Suprapubic skin (tissue), 4 donors: ENCODE measurements at regions not wholly inside any gene's neighbourhood (a gene's known extent, or its start where the extent isn't known, plus 50 kb on each side); places are given as distances from the start of the nearest gene placed in this dataset.

Experiments used
- DNase-seq, 2 donors: peaks; one replicate each; pipeline ENCODE4 v3.0.0-alpha.2; 2019; ENCODE audit warnings: low spot score in 2 of 2
- H3K27ac ChIP-seq: fragments of 200-600 bp; sonication (generic); one replicate; pipeline ENCODE4 v1.5.1; 2019
- H3K27me3 ChIP-seq: fragments of 200-600 bp; sonication (generic); one replicate; pipeline ENCODE4 v1.5.1; 2019
- H3K36me3 ChIP-seq: fragments of 200-600 bp; sonication (generic); one replicate; pipeline ENCODE4 v1.5.1; 2019
- H3K4me1 ChIP-seq: fragments of 200-600 bp; sonication (generic); one replicate; pipeline ENCODE4 v1.5.1; 2019
- H3K4me3 ChIP-seq: fragments of 200-600 bp; sonication (generic); one replicate; pipeline ENCODE4 v1.5.1; 2019; ENCODE audit warnings: mild to moderate bottlenecking
- H3K9me3 ChIP-seq: fragments of 200-600 bp; sonication (generic); one replicate; pipeline ENCODE4 v1.5.1; 2019
- EP300 ChIP-seq: sonication (generic); formaldehyde crosslinking; IDR thresholded peaks from one replicate; pipeline ENCODE4 v1.6.1; 2017; ENCODE audit warnings: antibody characterized with exemption
- POLR2A ChIP-seq, 2 donors: fragments of 450-650 bp; IDR thresholded peaks; one replicate each; pipeline ENCODE4 v1.6.1; 2017; ENCODE audit warnings: antibody characterized with exemption in 2 of 2, mild to moderate bottlenecking in 2 of 2, moderate library complexity in 2 of 2
- POLR2AphosphoS5 ChIP-seq, 3 donors: sonication (generic); formaldehyde crosslinking; IDR thresholded peaks; one replicate each; pipeline ENCODE4 v1.6.1; 2017; ENCODE audit warnings: antibody characterized with exemption in 3 of 3
- WGBS: methylation state at CpG from one replicate; pipeline ENCODE4 v1.1.5; 2018; 5-methylcytosine and 5-hydroxymethylcytosine counted together
- TF ChIP-seq, protein P1 (sequence below), 2 donors: fragments of 200-600 bp in 1 of 2; fragments of 450-650 bp in 1 of 2; sonication (generic) in 1 of 2; IDR thresholded peaks; one replicate each; pipeline ENCODE4 v1.5.1; 2016 to 2019; ENCODE audit warnings: antibody characterized with exemption in 2 of 2, mild to moderate bottlenecking in 1 of 2, moderate library complexity in 1 of 2

GRCh38 chr14:66152302-66152701, 333.9 kb upstream of the CCDC196 start:
- Histone ChIP-seq H3K27ac (no peak overlapping the region), H3K4me1 (no peaks in the 10 kb centered on the region), H3K9me3 (no peaks in the 10 kb centered on the region), H3K27me3 (no peaks in the 10 kb centered on the region), H3K4me3 (no peak overlapping the region), H3K36me3 (no peaks in the 10 kb centered on the region)
- TF ChIP-seq POLR2A (IDR thresholded peaks at IDR 0.05) (no peak), EP300 (no peak), POLR2AphosphoS5 (IDR thresholded peaks at IDR 0.05) (no peak)
- TF ChIP-seq, protein P1, sequence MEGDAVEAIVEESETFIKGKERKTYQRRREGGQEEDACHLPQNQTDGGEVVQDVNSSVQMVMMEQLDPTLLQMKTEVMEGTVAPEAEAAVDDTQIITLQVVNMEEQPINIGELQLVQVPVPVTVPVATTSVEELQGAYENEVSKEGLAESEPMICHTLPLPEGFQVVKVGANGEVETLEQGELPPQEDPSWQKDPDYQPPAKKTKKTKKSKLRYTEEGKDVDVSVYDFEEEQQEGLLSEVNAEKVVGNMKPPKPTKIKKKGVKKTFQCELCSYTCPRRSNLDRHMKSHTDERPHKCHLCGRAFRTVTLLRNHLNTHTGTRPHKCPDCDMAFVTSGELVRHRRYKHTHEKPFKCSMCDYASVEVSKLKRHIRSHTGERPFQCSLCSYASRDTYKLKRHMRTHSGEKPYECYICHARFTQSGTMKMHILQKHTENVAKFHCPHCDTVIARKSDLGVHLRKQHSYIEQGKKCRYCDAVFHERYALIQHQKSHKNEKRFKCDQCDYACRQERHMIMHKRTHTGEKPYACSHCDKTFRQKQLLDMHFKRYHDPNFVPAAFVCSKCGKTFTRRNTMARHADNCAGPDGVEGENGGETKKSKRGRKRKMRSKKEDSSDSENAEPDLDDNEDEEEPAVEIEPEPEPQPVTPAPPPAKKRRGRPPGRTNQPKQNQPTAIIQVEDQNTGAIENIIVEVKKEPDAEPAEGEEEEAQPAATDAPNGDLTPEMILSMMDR (IDR thresholded peaks at IDR 0.05), result no peak
- no peak for DNase-seq

GRCh38 chr14:66152747-66153146, 333.4 kb upstream of the CCDC196 start:
- WGBS, result 63% methylated on average over 5 of the region's 5 CpGs
- H3K27ac ChIP-seq, result no peak overlapping the region

GRCh38 chr14:66163023-66163422, 323.1 kb upstream of the CCDC196 start:
- no peaks in the 10 kb centered on the region for H3K27me3 ChIP-seq
- no peaks in the 10 kb centered on the region for H3K36me3 ChIP-seq
- H3K4me3 ChIP-seq, result no peak overlapping the region
- no peak for DNase-seq
- no peaks in the 10 kb centered on the region for H3K4me1 ChIP-seq
- H3K27ac ChIP-seq, result no peak overlapping the region
- WGBS, result 84% methylated on average over 3 of the region's 3 CpGs
- H3K9me3 ChIP-seq, result no peaks in the 10 kb centered on the region
- TF ChIP-seq POLR2A (IDR thresholded peaks at IDR 0.05) (no peak), EP300 (no peak), POLR2AphosphoS5 (IDR thresholded peaks at IDR 0.05) (no peak)
- TF ChIP-seq, protein P1 (IDR thresholded peaks at IDR 0.05), result no peak

More at GRCh38 chr14:66152747-66153146, 333.4 kb upstream of the CCDC196 start:
- Histone ChIP-seq H3K36me3 (no peaks in the 10 kb centered on the region), H3K4me1 (no peaks in the 10 kb centered on the region), H3K27me3 (no peaks in the 10 kb centered on the region), H3K9me3 (no peaks in the 10 kb centered on the region), H3K4me3 (no peak overlapping the region)
- TF ChIP-seq, protein P1 (IDR thresholded peaks at IDR 0.05), result no peak
- no peak for TF ChIP-seq POLR2AphosphoS5 (IDR thresholded peaks at IDR 0.05)
- no peak for DNase-seq

- H3K9me3 ChIP-seq, result no peaks in the 10 kb centered on the region
- TF ChIP-seq EP300 (no peak), POLR2A (IDR thresholded peaks at IDR 0.05) (no peak), POLR2AphosphoS5 (IDR thresholded peaks at IDR 0.05) (no peak)
- TF ChIP-seq, protein P1 (IDR thresholded peaks at IDR 0.05), result no peak
- no peaks in the 10 kb centered on the region for H3K4me1 ChIP-seq
- DNase-seq, result no peak
- 58% methylated on average over 3 of the region's 3 CpGs for WGBS
- no peaks in the 10 kb centered on the region for H3K36me3 ChIP-seq
- H3K27me3 ChIP-seq, result no peaks in the 10 kb centered on the region
- H3K27ac ChIP-seq, result no peak overlapping the region
- no peak overlapping the region for H3K4me3 ChIP-seq
Observed at GRCh38 chr14:66165337-66165736, 320.8 kb upstream of the CCDC196 start.

DNA sequence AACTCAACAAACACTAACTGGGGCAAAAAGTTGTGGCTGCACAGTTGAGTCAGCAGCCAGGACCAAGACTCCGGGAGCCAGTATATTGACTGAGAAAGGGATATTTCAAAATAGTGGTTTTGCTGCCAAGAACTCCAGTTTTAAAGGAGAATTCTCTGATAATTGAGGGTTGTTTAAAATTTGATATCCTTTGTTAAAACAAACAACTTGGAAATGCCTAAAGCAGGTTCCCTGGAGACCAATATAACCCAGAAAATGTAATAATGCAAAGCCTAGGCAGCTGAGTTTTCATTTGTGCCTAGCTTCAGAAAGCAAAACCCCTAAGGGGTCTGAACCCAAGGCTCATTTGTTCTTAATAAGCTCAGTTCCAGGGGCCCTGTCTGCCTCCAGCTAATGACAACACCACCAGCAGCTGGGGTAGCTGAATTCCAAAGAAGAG, 311.7 kb upstream of the CCDC196 start:
- no peaks in the 10 kb centered on the region for H3K27me3 ChIP-seq
- H3K9me3 ChIP-seq, result no peaks in the 10 kb centered on the region
- H3K27ac ChIP-seq, result no peak overlapping the region
- WGBS, result 76% methylated on average over 1 of the region's 1 CpG
- H3K4me3 ChIP-seq, result no peak overlapping the region
- TF ChIP-seq POLR2AphosphoS5 (IDR thresholded peaks at IDR 0.05) (no peak), POLR2A (IDR thresholded peaks at IDR 0.05) (no peak), EP300 (no peak)
- TF ChIP-seq, protein P1 (IDR thresholded peaks at IDR 0.05), result no peak
- no peaks in the 10 kb centered on the region for H3K4me1 ChIP-seq
- H3K36me3 ChIP-seq, result no peaks in the 10 kb centered on the region
- no peak for DNase-seq
